OCI-M2 (cell line): ENCODE measurements at regions not wholly inside any gene's neighbourhood (a gene's known extent, or its start where the extent isn't known, plus 50 kb on each side); places are given as distances from the start of the nearest gene placed in this dataset.
"Not testable (repeated sequence)": the region's sequence is repeated elsewhere in the genome, so short reads cannot be mapped to it uniquely, and the experiment has no call there.

ENCODE experiments used
- DNase-seq: peaks from one replicate; lab custom pipeline; 2025; ENCODE audit not compliant: unreplicated experiment; lab: John Stamatoyannopoulos, UW

DNA sequence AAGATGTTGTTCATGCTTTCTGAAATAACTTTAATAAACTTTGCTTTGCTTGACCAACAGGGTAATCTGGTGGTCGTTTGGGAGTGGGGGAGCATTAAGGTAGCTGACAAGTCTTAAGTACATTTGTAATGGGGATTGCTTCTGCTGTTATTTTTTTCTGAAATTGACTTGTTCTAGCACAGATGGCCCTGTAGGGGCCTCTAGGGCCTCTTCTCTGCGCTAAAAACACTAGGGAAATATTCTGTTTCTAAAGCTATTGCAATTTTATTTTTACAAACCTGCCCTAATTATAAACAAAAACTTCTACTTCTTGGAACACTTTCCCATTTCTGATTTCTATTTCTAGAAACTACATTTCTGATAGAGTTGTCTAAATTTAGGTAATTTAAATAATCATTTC is 191.3 kb upstream of the KCNJ3 start:
- no peak for DNase-seq

DNA sequence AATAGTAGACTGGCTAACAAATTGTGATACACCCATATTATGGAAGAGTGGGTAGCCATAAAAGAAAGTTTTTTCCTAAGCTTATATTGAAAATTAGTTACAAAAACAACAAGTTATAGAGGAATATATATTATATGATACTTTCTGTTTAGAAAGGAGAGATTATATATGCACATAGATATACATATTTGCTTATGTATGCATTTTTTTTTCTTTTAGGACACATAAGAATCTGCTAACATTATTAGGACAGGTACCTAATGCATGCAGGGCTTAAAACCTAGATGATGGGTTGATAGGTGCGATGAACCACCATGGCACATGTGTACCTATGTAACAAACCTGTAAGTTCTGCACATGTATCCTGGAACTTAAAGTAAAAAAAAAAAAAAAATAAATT is 179.6 kb upstream of the KCNJ3 start:
- no peak for DNase-seq

DNA sequence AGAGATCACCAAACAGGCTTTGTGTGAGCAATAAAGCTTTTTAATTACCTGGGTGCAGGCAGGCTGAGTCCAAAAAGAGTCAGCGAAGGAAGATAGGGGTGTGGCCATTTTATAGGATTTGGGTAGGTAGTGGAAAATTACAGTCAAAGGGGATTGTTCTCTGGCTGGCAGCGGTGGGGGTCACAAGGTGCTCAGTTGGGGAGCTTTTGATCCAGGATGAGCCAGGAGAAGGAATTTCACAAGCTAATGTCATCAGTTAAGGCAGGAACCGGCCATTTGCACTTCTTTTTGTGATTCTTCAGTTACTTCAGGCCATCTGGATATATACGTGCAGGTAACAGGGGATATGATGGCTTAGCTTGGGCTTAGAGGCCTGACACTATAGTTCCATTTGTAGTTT is 177.5 kb upstream of the KCNJ3 start:
- DNase-seq, result not testable (repeated sequence)

DNA sequence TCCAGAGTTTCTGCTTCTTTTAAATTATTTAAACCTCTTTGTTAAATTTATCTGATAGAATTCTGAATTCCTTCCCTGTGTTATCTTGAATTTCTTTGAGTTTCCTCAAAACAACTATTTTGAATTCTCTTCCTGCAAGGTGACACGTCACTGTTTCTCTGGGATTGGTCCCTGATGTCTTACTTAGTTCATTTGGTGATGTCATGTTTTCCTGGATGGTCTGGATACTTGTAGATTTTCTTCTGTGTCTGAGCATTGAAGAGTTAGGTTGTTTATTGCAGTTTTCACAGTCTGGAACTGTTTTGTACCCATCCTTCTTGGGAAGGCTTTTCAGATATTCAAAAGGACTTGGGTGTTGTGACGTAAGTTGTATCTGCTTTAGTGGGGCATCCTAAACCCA is 172.3 kb upstream of the KCNJ3 start:
- DNase-seq, result no peak

DNA sequence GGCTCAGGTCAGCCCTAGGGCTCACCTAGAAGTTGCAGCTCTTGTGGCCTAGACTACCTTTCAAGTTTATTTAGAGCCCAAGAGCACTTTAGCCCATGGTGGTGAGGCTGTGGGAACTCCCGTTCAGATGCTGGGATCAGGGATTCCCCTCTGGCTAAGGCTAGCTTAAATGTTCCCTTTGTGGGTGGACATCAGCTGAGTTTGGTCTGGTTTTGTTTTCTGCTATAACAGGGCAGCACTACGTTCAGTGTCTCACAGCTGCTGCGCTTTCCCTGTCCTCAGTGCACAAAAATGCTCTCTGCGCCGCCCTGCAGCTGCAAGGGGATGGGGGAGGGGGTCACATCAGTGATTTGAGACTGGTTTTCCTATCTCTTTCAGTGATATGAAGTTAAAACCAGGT is 170.5 kb upstream of the KCNJ3 start:
- DNase-seq, result no peak

DNA sequence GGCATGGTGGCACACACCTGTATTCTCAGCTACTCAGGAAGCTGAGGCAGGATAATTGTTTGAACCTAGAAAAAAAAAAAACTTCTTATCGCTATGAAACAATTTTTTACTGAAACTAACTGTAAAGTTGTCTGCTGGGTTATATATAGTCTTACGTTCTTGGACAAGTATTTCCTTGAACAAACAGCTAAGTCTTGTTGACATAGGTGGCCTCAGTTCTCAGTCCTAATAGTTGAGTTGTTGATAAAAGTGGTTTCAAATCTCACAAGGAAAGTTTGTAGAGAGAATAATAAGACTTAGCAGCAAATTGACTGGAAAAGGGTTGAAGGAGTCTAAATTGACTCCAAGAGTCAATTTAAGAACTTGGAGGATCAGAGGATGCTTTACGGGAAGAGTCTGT is 166.5 kb upstream of the KCNJ3 start:
- DNase-seq, result no peak

DNA sequence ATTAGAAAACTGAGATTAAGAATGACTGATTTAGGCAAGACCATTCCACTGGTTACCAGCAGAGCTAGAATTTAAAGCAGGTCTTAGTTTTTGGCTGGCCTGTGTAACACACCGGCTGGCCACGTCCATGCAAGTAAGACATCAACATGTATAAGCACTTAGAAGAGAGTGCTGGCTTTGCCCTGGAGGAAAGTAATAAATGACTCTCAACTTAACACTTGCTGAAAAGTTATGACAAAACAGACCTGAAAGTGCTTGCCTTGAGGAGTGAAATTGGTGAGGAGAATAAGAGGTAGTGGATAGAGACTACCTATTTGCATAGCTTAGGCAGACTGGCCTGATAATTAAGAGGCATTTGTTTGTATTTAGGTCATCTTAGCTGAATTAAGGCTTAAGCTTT is 165.7 kb upstream of the KCNJ3 start:
- DNase-seq, result no peak

DNA sequence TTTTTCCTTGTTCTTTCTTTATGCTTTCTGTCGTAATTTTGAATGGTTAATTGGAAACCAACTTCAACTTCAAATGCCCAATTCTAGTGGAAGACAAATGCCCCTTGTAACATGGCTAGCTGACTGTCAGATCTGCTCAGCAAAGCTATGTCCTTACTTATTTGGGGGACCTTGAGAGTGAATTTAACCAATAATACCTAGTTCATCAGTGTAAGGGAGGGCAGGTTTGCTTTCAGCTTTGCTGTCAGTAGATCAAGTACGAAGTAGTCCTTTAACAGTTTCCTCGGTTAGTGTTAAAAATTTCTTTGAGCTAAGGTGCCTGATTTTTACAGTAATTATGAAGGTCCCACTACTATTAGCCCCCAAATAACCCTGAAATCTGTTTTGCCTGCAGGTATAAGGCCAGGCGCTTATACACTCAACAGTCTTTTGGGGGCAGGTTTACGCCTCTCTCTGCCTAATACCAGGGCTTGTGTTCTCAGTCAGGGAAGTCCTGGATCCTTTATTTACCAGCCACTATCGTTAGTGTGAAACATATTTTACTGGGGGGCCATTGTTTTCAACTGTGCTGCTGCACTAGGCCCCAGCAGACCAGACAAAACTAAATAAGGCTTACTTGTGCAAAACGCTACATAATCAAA is 165.1 kb upstream of the KCNJ3 start:
- DNase-seq, result no peak

DNA sequence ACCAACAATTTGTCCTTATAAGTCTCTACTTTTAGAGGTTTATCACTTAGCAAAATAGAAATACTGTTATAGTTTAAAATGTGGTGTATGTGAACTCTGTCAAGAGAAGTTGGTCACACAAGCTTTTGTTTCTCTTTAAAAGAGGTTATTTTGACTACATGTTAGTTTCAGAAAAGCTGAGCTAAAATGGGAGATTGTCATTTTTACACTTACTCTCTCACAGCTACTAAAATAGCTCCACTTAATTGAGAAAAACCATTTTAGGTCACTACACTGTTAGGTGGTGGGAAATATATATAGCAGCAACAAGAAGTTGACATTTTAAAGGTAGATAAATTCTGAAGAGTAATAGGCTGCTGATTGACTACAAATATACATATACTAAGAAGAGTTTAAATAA is 161.5 kb upstream of the KCNJ3 start:
- no peak for DNase-seq

DNA sequence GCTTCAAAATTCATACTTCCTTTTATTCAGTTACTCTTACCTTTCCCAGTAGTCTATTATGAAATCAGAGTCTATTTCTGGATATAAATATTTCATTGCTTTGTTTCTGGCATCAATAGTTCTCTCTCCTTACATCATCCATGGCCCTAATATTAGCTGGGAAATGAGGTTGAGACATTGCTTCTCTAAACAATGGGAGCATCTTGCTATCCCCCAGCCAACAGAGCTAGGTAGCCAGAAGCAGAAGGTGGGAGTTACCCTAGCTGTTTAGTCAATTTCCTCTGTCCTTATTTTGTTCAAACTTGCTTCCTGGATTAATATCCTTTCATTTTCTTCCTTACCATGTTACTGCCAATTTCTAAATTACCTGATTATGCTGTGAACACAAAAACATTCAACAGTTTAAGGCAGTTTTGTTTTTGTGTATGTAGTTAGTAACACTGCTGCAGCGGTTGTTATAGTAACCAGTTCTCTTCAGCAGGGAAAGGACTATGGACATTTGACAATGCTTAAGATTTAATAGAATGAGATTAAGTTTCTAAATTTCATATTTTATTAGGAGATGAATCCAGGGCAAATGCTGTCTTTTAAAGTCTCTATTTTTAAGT is 160.5 kb upstream of the KCNJ3 start:
- no peak for DNase-seq

DNA sequence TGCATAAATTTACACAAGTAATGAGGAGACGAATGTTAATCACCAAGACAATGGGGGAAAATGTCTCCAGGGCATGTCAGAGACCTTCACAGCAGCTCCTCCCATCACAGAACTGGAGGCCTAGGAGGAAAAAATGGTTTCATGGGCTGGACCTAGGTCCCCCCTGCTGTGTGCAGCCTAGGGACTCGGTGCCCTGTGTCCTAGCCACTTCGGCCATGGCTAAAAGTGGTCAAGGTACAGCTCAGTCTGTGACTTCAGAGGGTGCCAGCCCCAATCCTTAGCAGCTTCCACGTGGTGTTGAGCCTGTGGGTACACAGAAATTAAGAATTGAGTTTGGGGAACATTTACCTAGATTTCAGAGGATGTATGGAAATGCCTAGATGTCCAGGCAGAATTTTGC is 152.2 kb upstream of the KCNJ3 start:
- DNase-seq, result no peak

DNA sequence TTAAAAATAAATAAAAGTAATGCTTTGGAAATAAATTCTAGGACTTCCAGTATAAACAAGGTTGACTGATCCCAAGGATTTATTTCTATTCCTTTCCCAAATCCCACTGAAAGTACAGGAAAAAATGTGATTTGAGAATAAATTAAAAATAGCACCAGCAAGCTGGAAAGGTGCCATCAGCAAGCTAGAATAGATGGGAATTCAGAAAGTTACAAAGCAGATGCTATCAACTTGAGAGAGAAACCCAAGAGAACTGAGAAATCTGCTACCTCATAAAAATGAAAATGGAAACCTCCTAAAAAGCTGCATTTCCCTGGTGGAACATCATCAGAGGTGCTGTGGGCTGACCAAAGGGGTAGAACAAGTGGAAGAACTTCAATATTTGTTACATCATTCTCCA is 148.6 kb upstream of the KCNJ3 start:
- no peak for DNase-seq

DNA sequence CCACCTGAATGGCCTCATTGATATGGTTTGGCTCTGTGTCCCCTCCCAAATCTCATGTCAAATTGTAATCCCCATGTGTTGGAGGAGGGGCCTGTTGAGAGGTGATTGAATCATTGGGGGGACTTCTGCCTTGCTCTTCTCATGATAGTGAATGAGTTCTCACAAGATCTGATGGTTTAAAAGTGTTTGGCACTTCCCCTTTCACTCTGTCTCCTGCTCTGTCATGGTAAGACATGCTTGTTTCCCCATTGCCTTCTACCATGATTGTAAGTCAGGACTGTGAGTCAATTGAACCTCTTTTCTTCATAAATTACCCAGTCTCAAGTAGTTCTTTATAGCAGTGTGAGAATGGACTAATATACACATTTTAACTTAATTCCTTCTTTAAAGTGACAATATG is 146.8 kb upstream of the KCNJ3 start:
- DNase-seq, result no peak

DNA sequence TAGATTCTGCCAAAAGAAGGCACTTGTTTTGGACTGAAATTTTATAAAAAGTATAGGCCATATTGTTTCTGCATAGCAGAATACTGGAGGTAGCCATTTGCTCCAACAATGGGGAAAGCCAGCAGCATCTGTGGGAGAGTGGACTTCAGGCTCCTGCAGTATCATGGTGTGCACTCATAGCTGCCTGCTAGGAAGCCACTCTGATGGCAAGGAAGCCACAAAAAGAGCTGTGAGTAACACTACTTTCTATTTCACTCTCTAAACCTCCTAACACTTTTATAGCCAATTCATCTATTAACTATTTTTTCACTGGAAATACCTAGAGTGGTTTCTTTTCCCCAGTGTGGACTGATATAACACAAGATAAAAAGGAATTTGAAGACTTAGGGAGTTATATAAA is 144.4 kb upstream of the KCNJ3 start:
- DNase-seq, result no peak

DNA sequence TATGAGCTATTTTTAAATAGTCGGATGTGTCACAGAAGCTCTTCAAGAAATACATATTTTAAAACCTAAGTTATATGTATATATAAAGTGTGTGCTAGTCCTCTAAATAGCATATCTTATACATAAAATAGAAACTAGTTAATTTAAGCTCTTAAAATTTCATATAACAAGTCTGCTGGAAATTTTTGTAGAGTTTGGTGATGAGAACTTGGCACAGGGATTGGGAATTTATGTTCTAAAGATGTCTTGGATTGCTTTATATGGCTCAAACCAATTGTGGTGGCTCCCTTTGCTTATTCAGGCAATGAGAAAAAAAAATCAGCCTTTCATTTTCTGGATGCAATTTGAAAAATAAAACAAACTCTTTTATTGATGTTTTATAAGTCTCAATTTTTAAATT is 142.8 kb upstream of the KCNJ3 start:
- no peak for DNase-seq

DNA sequence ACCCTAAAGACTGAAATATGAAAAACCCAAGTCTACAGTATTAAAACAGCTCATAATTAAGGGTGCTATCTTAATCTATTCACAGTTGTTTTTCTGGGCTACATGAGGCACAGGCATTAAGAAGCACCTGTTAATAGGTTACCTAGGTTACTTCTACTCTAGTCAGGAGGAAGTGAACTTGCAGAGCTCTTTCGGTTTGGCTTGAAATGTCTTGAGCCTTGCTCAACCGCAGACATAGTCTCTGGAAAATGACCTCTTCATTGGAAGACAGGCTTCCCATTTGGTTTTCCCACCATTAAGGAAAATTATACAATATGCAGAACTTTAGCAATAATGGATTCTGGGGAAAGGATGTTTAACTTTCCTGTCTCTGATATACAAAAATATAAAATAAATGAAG is 142.3 kb upstream of the KCNJ3 start:
- no peak for DNase-seq

DNA sequence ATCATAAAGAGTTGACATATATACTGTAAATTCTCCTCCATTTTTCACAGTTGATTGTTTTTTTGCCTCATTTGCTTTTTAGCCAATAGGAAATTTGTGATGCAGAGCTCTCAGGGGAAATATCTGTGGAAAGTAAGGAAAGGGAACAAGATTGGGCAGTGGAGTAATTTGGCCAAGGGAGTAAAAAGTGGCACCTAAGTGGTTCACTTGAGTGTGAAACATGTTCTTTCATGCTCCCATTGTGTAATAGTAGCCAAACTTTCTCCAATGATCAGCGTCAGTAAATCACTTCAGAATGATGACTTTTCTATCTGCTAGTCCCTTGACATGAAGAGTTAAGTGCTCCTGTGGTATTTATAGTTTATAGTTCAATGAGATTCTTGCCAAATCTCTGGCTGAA is 141.9 kb upstream of the KCNJ3 start:
- no peak for DNase-seq

DNA sequence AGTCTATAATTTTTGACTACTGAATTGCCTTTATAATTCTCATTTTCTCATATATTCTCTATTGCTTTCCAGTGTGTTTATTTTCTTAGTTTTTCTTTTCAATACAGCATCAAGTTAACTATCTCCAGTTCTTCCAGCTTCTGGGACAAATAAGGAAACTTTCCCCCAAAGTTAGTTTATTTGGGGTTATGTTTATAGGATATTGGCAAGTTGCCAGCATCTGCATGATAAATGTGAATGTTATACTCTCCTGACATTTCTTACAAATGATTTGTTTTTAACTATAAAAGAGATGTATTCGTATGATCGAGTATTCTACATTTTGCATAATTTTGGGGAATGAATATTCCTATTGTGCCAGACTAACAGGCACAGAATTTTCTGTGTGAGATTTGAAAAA is 140.6 kb upstream of the KCNJ3 start:
- DNase-seq, result no peak

DNA sequence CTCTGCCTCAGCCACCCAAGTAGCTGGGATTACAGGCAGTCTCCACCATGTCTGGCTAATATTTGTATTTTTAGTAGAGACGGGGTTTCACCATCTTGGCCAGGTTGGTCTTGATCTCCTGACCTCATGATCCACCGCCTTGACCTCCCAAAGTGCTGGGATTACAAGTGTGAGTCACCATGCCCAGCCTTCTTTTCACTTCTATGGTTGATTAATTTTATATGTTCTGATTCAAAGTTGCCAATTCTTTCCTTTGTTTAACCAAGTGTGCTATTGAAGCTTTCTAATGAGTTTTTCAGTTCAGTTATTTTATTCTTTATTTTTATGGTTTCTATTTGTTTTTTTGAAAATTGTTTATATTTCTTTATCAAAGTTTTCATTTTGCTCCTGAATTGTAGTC is 133.1 kb upstream of the KCNJ3 start:
- DNase-seq, result no peak

DNA sequence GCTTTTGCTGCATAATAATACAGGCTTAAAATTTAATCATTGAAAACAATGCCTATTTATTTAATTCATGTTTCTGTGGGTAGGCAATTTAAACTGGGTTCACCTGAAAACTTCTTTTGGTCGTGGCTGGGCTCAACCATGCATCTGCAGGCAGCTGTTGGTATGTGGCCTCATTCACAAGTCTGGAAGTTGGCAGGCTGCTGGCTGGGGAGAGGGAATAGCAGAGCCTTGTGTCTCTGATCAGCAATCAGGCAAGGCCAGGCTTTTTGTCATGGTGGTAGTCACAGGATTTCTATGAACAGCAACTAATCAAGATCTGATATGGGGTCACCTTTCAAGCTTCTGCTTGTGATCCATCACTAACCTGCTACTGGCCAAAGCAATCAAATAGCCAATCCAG is 130.1 kb upstream of the KCNJ3 start:
- DNase-seq, result no peak

DNA sequence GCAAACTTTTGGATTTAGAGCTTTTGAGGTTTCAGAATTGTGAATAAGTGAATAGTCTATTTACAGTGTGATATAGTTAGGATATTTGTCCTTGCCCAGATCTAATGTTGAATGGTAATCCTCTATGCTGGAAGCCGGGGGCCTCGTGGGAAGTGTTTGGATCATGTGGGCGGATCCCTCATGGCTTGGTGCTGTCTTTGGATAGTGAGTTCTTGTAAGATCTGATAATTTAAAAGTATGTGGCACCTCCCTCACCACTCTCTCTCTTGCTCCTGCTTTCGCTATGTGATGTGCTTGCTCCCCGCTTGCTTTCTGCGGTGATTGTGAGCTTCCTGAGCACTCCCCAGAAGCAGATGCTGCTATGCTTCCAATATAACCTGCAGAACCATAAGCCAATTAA is 128.0 kb upstream of the KCNJ3 start:
- no peak for DNase-seq

DNA sequence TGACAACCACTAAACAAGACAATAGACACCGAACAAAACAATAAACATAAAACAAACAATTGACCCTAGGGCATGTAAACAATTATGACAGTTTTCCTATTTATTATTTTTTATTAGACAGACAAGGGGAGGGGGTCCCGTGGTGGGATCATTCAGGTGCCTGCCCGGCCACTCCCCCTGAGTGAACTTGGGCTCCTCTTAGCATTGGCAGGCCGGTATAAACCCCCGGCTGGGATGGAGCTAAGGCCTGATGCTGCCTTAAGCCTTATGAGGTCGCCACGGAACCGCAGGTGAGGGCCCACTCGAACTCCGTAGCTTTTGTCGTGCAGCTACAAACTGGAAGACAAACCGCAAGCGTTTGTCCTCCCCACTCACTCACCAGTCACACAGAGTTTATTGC is 121.8 kb upstream of the KCNJ3 start:
- not testable (repeated sequence) for DNase-seq

DNA sequence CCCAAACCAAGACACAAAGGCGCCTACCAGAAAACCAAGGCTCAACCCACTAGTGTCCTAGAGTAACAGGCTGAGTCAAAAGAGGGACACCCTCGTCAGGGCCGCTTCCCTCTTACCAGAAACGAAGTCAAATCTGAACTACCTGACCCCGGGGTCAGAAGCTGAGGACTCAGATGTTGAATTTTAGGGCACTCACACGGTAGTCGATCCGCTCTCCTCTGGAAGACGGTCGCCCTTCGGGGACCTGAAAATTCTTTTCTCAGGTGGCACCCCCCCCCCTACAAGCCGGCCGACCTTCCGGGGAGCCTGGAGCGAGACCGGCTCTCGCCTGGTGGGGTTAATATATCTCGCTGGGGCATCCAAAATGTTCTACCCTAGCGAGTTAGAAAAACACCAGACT is 121.1 kb upstream of the KCNJ3 start:
- no peak for DNase-seq
